IMR-90 (cell line): ENCODE measurements at regions not wholly inside any gene's neighbourhood (a gene's known extent, or its start where the extent isn't known, plus 50 kb on each side); places are given as distances from the start of the nearest gene placed in this dataset.

Source experiments
- ATAC-seq: fragments of 200-7000 bp; cut with Tn5 transposase; 2 replicates; pipeline ENCODE4 v1.9.1; 2020; ENCODE audit warnings: low read depth, mild to moderate bottlenecking, moderate library complexity
- BruUV-seq: library from RNA; stranded (reverse); fragments of 400-500 nt; replicated peaks from 2 replicates; lab custom pipeline; 2021; lab: Mats Ljungman, UMichigan
- CTCF ChIA-PET: fragments of 300-600 bp; formaldehyde crosslinking; extraction: SDS; loops from one replicate; lab custom pipeline; 2021; ENCODE audit warnings: antibody characterized with exemption; lab: Yijun Ruan, JAX
- POLR2A ChIA-PET: fragments of 300-600 bp; sonication (Branson Sonifier 250); formaldehyde crosslinking; loops from one replicate; lab custom pipeline; 2022; ENCODE audit warnings: antibody characterized with exemption; ENCODE audit not compliant: unreplicated experiment; lab: Charles Lee
- DNase-seq: peaks from one replicate; pipeline ENCODE4 v3.0.0; 2013
- H2AFZ ChIP-seq: replicated peaks from 2 replicates; pipeline ENCODE3; 2013; ENCODE audit warnings: low read length, mild to moderate bottlenecking; ENCODE audit not compliant: poor library complexity
- H2AK5ac ChIP-seq: 2 replicates; pipeline ENCODE4 v1.6.1; 2013; ENCODE audit warnings: low read depth, low read length, inconsistent platforms
- H2AK9ac ChIP-seq: replicated peaks from 2 replicates; pipeline ENCODE3; 2013; ENCODE audit warnings: mild to moderate bottlenecking, low read depth, low read length, moderate library complexity; ENCODE audit not compliant: poor library complexity
- H2BK120ac ChIP-seq: 2 replicates; pipeline ENCODE4 v1.6.1; 2013; ENCODE audit warnings: low read depth, low read length, inconsistent platforms
- H2BK15ac ChIP-seq: 3 replicates; pipeline ENCODE4 v1.6.1; 2013; ENCODE audit warnings: low read depth, low read length, inconsistent platforms
- H2BK20ac ChIP-seq: 2 replicates; pipeline ENCODE4 v1.6.1; 2013; ENCODE audit warnings: low read depth, mild to moderate bottlenecking, inconsistent platforms, low read length, moderate library complexity
- H2BK5ac ChIP-seq: 2 replicates; pipeline ENCODE4 v1.6.1; 2013; ENCODE audit warnings: mild to moderate bottlenecking, low read depth, low read length, inconsistent platforms; ENCODE audit not compliant: poor library complexity, severe bottlenecking
- H3K14ac ChIP-seq: replicated peaks from 2 replicates; pipeline ENCODE4 v1.6.1; 2013; ENCODE audit warnings: low read depth, low read length, inconsistent platforms
- H3K18ac ChIP-seq: 2 replicates; pipeline ENCODE4 v1.6.1; 2013; ENCODE audit warnings: low read depth, low read length, control low read depth
- H3K23ac ChIP-seq: 2 replicates; pipeline ENCODE4 v1.6.1; 2013; ENCODE audit warnings: low read depth, low read length, inconsistent platforms
- H3K27ac ChIP-seq: 2 replicates; pipeline ENCODE4 v1.5.1; 2013; ENCODE audit warnings: mild to moderate bottlenecking, control low read depth, low read length; ENCODE audit not compliant: insufficient read depth
- H3K27me3 ChIP-seq: 2 replicates; pipeline ENCODE4 v1.6.1; 2013; ENCODE audit warnings: low read length; ENCODE audit not compliant: control insufficient read depth, insufficient read depth
- H3K36me3 ChIP-seq: 2 replicates; pipeline ENCODE4 v1.6.1; 2013; ENCODE audit warnings: low read length, mixed read lengths; ENCODE audit not compliant: control insufficient read depth, insufficient read depth
- H3K4ac ChIP-seq: 2 replicates; pipeline ENCODE4 v1.6.1; 2013; ENCODE audit warnings: low read depth, low read length, inconsistent platforms
- H3K4me1 ChIP-seq: 2 replicates; pipeline ENCODE4 v1.6.1; 2013; ENCODE audit warnings: low read length, mixed read lengths; ENCODE audit not compliant: control insufficient read depth, insufficient read depth
- H3K4me2 ChIP-seq: 2 replicates; pipeline ENCODE4 v1.6.1; 2013; ENCODE audit warnings: low read depth, mild to moderate bottlenecking, control low read depth, low read length, moderate library complexity
- H3K4me3 ChIP-seq: 2 replicates; pipeline ENCODE4 v1.5.1; 2013; ENCODE audit warnings: low read depth, mild to moderate bottlenecking, control low read depth, low read length, moderate library complexity; ENCODE audit not compliant: insufficient read depth
- H3K56ac ChIP-seq: 2 replicates; pipeline ENCODE4 v1.6.1; 2013; ENCODE audit warnings: low read length, inconsistent platforms; ENCODE audit not compliant: insufficient read depth; ENCODE audit errors: extremely low read depth
- H3K79me1 ChIP-seq, 2 experiments: 2 replicates each; pipeline ENCODE4 v1.6.1; 2013; ENCODE audit warnings: low read length in 2 of 2, inconsistent platforms in 1 of 2, low read depth in 1 of 2
- H3K9ac ChIP-seq: 2 replicates; pipeline ENCODE4 v1.6.1; 2013; ENCODE audit warnings: low read depth, low read length, control low read depth
- H3K9me1 ChIP-seq: 2 replicates; pipeline ENCODE4 v1.6.1; 2013; ENCODE audit warnings: low read length, inconsistent platforms; ENCODE audit not compliant: insufficient read depth
- H3K9me3 ChIP-seq: 2 replicates; pipeline ENCODE4 v1.6.1; 2013; ENCODE audit warnings: low read length; ENCODE audit not compliant: control insufficient read depth, insufficient read depth
- H4K20me1 ChIP-seq: 2 replicates; pipeline ENCODE4 v1.6.1; 2013; ENCODE audit warnings: low read length, inconsistent platforms; ENCODE audit not compliant: insufficient read depth
- H4K5ac ChIP-seq: 2 replicates; pipeline ENCODE4 v1.6.1; 2013; ENCODE audit warnings: mild to moderate bottlenecking, low read depth, low read length, control low read depth
- H4K8ac ChIP-seq, 2 experiments: 2 replicates each; pipeline ENCODE4 v1.6.1; 2013; ENCODE audit warnings: low read depth in 2 of 2, low read length in 2 of 2, control low read depth in 1 of 2, inconsistent platforms in 1 of 2
- H4K91ac ChIP-seq: 2 replicates; pipeline ENCODE4 v1.6.1; 2013; ENCODE audit warnings: low read depth, low read length, inconsistent platforms; ENCODE audit not compliant: insufficient read depth
- BHLHE40 ChIP-seq: fragments of 150-350 bp; IDR thresholded peaks from 2 replicates; pipeline ENCODE4 v1.6.1; 2016; ENCODE audit warnings: mild to moderate bottlenecking, low read depth, low read length
- CEBPB ChIP-seq: IDR thresholded peaks from 2 replicates; pipeline ENCODE4 v1.6.1; 2012; ENCODE audit warnings: low read depth, low read length, improper control_type of control experiment
- CHD1 ChIP-seq: IDR thresholded peaks from 2 replicates; pipeline ENCODE4 v1.6.1; 2012; ENCODE audit warnings: low read depth, low read length, improper control_type of control experiment
- CTCF ChIP-seq: conservative IDR thresholded peaks from 2 replicates; pipeline ENCODE4 v1.5.1; 2012; ENCODE audit warnings: mild to moderate bottlenecking, low read depth, low read length, improper control_type of control experiment
- FOS ChIP-seq: fragments of 150-350 bp; IDR thresholded peaks from 2 replicates; pipeline ENCODE4 v1.6.1; 2016; ENCODE audit warnings: low read depth, low read length
- MAFK ChIP-seq: IDR thresholded peaks from 2 replicates; pipeline ENCODE4 v1.6.1; 2012; ENCODE audit warnings: low read depth, low read length, improper control_type of control experiment
- MAZ ChIP-seq: IDR thresholded peaks from 2 replicates; pipeline ENCODE4 v1.6.1; 2012; ENCODE audit warnings: low read depth, mild to moderate bottlenecking, low read length, improper control_type of control experiment, moderate library complexity, borderline replicate concordance
- MXI1 ChIP-seq: IDR thresholded peaks from 2 replicates; pipeline ENCODE4 v1.6.1; 2012; ENCODE audit warnings: low read depth, mild to moderate bottlenecking, low read length, moderate library complexity, borderline replicate concordance
- NFE2L2 ChIP-seq: fragments of 150-350 bp; IDR thresholded peaks from 2 replicates; pipeline ENCODE4 v1.6.1; 2016; ENCODE audit warnings: low read depth, mild to moderate bottlenecking, low read length
- POLR2A ChIP-seq: IDR thresholded peaks from 2 replicates; pipeline ENCODE4 v1.6.1; 2012; ENCODE audit warnings: mild to moderate bottlenecking, low read depth, low read length
- RAD21 ChIP-seq: IDR thresholded peaks from 2 replicates; pipeline ENCODE4 v1.6.1; 2012; ENCODE audit warnings: low read length, improper control_type of control experiment
- RCOR1 ChIP-seq: IDR thresholded peaks from 2 replicates; pipeline ENCODE4 v1.6.1; 2012; ENCODE audit warnings: mild to moderate bottlenecking, low read length, improper control_type of control experiment; ENCODE audit not compliant: insufficient replicate concordance
- RFX5 ChIP-seq: IDR thresholded peaks from 2 replicates; pipeline ENCODE4 v1.8.0; 2012; ENCODE audit warnings: low read depth, mild to moderate bottlenecking, low read length, moderate library complexity
- SMC3 ChIP-seq: fragments of 150-350 bp; IDR thresholded peaks from 2 replicates; pipeline ENCODE4 v1.6.1; 2016; ENCODE audit warnings: low read depth, mild to moderate bottlenecking, antibody characterized with exemption, low read length, moderate library complexity
- WGBS, 2 experiments: methylation state at CpG; one replicate each; pipeline versions ENCODE4 v1.1.5 to v1.1.7; 2013; ENCODE audit warnings: missing lambda C conversion rate in 2 of 2; ENCODE audit not compliant: insufficient read length in 1 of 2; ENCODE audit errors: extremely low coverage in 2 of 2; 5-methylcytosine and 5-hydroxymethylcytosine counted together
- dilution Hi-C: fragments of 300-500 bp; cut with HindIII; formaldehyde crosslinking; loops from one replicate; pipeline ENCODE4 v1.14.3; 2018; ENCODE audit warnings: low sequenced_read_pairs; ENCODE audit not compliant: unreplicated experiment
- in situ Hi-C: fragments of 300-500 bp; cut with MboI; formaldehyde crosslinking; loops from 3 replicates; pipeline ENCODE4 v1.14.3; 2019; ENCODE audit warnings: low sequenced_read_pairs, inconsistent platforms, mixed read lengths
- intact Hi-C: fragments of 100-400 bp; cut with micrococcal nuclease; formaldehyde crosslinking; loops from 2 replicates; pipeline ENCODE4 v1.10.0; 2022
- TF ChIP-seq, protein P1 (sequence below): fragments of 150-350 bp; IDR thresholded peaks from 2 replicates; pipeline ENCODE4 v1.6.1; 2017; ENCODE audit warnings: mild to moderate bottlenecking, antibody characterized with exemption, low read length, low read depth
- TF ChIP-seq, protein P2 (sequence below): fragments of 150-350 bp; IDR thresholded peaks from 2 replicates; pipeline ENCODE4 v1.6.1; 2016; ENCODE audit warnings: low read depth, mild to moderate bottlenecking, low read length, moderate library complexity, borderline replicate concordance

GRCh38 chr4:33063241-33063640 is 2343.1 kb downstream of the PCDH7 start:
- DNase-seq: peak; percentile 54
- H3K27ac ChIP-seq: no peak overlapping the region; the same call in 1 of the 2 replicates
- H3K4me3 ChIP-seq: no peak overlapping the region
- H3K27me3 ChIP-seq: no peaks in the 10 kb centered on the region
- no peak overlapping the region for H2BK120ac ChIP-seq
- no peak overlapping the region for H4K5ac ChIP-seq
- H3K4ac ChIP-seq: no peak overlapping the region
- H3K23ac ChIP-seq: no peak overlapping the region
- no peaks in the 10 kb centered on the region for H3K9me3 ChIP-seq
- H3K4me1 ChIP-seq: no peaks in the 10 kb centered on the region
- no peaks in the 10 kb centered on the region for H3K79me1 ChIP-seq
- ATAC-seq: peak; percentile 82
- H3K4me2 ChIP-seq: no peak overlapping the region
- H2AFZ ChIP-seq: no peak overlapping the region
- no peak overlapping the region for H2BK20ac ChIP-seq
- no peak overlapping the region for H2AK9ac ChIP-seq
- no peak overlapping the region for H2BK15ac ChIP-seq
- H3K36me3 ChIP-seq: no peaks in the 10 kb centered on the region
- peak overlapping the region; percentile 50 for H2BK5ac ChIP-seq
- WGBS, 2 experiments: no CpG with 5 or more reads among the region's 2 CpGs
- in situ Hi-C loops (no loop called here), intact Hi-C loops (no loop called here), dilution Hi-C loops (no loop called here)
- ChIA-PET POLR2A (no interaction called here), CTCF (no interaction called here)
- H3K14ac ChIP-seq: no peak overlapping the region
- H4K20me1 ChIP-seq: no peaks in the 10 kb centered on the region
- no peak overlapping the region for H4K8ac ChIP-seq
- no peak overlapping the region for H4K91ac ChIP-seq
- H3K9me1 ChIP-seq: no peaks in the 10 kb centered on the region
- no peak overlapping the region for H3K18ac ChIP-seq
- no peak overlapping the region for H2AK5ac ChIP-seq
- no peak overlapping the region for H3K56ac ChIP-seq
- no peak overlapping the region for H3K9ac ChIP-seq
- TF ChIP-seq BHLHE40: no peak
- no peak for TF ChIP-seq RCOR1
- TF ChIP-seq RAD21: no peak
- no peak for TF ChIP-seq RFX5
- TF ChIP-seq, protein P1, sequence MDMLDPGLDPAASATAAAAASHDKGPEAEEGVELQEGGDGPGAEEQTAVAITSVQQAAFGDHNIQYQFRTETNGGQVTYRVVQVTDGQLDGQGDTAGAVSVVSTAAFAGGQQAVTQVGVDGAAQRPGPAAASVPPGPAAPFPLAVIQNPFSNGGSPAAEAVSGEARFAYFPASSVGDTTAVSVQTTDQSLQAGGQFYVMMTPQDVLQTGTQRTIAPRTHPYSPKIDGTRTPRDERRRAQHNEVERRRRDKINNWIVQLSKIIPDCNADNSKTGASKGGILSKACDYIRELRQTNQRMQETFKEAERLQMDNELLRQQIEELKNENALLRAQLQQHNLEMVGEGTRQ: no peak
- TF ChIP-seq POLR2A: no peak
- no peak for TF ChIP-seq MXI1
- TF ChIP-seq FOS: no peak
- TF ChIP-seq SMC3: no peak
- no peak for TF ChIP-seq CEBPB
- no peak for TF ChIP-seq NFE2L2
- TF ChIP-seq MAFK: no peak
- TF ChIP-seq, protein P2, sequence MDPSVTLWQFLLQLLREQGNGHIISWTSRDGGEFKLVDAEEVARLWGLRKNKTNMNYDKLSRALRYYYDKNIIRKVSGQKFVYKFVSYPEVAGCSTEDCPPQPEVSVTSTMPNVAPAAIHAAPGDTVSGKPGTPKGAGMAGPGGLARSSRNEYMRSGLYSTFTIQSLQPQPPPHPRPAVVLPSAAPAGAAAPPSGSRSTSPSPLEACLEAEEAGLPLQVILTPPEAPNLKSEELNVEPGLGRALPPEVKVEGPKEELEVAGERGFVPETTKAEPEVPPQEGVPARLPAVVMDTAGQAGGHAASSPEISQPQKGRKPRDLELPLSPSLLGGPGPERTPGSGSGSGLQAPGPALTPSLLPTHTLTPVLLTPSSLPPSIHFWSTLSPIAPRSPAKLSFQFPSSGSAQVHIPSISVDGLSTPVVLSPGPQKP: no peak
- no peak for TF ChIP-seq MAZ
- no peak for TF ChIP-seq CTCF
- no peak for TF ChIP-seq CHD1
- BruUV-seq: no TSS peak
